Glomerular visceral epithelial cell (primary cell): ENCODE measurements at regions not wholly inside any gene's neighbourhood (a gene's known extent, or its start where the extent isn't known, plus 50 kb on each side); places are given as distances from the start of the nearest gene placed in this dataset.

Experiments used
- DNase-seq: peaks from one replicate; pipeline ENCODE4 v3.0.0-alpha.2; 2016; ENCODE audit errors: extremely low spot score

DNA sequence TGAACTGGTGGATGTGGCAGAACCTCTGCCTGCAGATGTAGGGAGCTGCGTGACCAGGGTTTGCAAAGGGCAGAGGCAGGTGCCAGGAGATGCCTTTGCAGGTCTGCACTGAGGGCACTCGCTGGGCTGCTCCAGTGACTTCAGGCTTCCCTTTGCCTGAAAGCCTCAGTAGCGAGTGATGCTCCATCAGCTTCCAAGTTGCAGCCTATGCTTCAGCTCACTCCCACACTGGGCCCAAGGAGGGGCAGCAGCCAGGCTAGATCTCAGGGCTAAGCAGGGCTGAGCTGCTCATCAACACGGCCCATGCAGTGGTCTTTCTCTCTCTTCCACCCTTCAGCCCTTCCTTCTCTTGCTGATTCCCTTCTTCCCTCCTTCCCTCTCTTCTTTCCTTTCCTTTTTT, 78.3 kb upstream of the RGMA start:
- DNase-seq = no peak

DNA sequence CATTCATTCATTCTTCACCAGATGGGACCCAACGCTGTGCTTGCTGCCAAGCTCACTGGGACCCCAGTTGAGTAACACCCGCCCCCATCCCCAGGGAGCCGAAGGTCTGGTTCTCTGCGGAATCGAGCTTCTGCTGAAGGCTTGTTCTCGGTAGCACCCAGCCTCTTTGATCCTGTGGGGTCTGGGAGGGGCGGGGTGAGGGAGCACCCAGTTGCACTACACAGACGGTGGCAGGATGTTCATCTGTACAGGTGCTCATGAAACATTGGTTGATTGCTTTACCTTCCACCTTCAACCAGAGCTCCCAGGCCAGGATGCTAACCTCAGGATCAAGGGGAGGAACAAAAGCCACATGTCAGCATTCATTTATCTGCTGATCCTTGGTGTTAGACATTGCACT, 77.7 kb upstream of the RGMA start:
- no peak for DNase-seq

DNA sequence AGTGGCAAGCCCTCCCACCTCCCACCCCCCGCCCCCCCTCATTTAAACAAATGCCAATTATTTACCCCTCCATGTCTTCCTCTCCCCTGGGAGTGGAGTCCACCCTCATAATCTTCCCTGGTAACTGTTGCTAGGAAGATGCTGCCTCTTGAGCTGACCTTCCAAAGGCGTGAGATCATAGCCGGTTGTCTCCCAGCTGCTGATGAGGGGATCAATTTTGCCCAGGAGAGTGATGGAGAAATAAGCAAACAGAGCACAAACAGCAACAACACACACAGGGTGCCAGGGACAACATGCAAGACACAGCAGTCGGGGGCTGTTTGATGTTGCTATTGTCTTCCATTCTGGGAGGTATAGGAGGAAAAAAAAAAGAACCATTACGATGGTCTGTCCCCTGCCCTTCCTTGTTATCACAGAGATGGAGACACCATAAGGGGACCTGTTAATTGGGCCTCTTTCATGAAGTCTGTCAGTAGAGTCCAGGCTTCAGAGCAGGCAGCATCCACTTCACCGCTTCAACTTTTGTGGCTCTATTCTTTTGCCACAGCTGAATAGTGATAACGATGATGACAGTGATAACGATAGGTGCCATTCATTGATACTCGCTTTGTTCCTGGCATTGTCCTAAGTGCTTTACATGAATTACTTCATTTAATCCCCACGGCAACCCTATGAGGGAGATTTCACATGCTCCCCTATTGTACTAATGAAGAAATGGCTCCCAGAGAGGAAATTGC, 76.9 kb upstream of the RGMA start:
- DNase-seq = no peak

DNA sequence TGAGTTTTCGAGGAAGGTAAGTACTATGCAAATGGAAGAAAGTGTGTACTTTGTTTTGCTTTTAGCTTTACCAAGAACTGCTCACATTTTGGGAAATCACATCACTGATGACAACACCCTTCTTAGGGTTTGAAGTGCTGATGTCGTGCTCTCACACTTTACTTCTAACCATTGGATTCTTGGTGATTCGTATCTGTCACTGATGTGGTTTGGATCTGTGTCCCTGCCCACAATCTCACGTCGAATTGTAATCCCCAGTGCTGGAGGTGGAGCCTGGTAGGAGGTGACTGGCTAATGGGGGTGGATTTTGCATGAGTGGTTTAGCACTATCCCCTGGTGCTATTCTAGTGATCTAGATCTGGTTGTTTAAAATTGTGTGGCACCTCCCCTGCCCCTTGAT, 75.4 kb upstream of the RGMA start:
- no peak for DNase-seq

DNA sequence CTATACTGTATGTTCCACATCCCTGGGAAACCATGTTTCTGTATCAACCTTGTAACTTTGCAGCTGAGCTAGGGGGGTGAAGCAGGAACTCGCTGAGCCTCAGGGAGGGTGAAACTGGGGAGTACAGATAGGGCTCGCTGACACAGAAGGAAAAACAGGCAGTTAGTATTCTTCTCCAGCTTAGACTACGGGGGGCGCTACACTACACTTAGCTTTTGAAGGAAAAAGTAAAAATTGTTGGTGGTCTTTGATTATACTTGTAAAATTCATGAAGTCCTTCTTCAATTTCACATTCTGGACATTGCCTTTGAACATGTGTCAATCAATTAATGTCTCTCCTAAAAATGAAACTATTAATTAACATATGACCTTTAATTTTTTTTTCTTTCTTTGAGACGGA, 73.5 kb upstream of the RGMA start:
- no peak for DNase-seq

DNA sequence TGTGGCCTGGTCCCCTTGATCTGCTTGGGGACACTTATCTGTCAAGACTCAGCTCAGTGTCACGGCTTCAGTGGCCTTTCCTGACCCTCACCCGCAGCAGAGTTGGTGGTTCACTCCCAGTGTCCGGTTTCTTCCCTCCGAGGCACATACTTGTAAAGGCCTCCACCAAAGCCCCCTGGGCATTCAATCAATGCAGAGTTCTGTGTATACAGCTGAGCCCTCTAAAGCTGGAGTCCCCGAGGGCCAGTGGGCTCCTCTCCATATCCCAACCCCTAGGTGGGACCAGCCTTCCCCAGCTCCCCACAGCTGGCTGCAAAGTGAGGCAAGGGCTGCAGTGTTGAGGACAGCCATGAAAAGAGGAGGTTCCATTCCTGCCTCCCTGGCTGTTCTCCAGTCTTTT, 70.9 kb upstream of the RGMA start:
- DNase-seq = no peak

DNA sequence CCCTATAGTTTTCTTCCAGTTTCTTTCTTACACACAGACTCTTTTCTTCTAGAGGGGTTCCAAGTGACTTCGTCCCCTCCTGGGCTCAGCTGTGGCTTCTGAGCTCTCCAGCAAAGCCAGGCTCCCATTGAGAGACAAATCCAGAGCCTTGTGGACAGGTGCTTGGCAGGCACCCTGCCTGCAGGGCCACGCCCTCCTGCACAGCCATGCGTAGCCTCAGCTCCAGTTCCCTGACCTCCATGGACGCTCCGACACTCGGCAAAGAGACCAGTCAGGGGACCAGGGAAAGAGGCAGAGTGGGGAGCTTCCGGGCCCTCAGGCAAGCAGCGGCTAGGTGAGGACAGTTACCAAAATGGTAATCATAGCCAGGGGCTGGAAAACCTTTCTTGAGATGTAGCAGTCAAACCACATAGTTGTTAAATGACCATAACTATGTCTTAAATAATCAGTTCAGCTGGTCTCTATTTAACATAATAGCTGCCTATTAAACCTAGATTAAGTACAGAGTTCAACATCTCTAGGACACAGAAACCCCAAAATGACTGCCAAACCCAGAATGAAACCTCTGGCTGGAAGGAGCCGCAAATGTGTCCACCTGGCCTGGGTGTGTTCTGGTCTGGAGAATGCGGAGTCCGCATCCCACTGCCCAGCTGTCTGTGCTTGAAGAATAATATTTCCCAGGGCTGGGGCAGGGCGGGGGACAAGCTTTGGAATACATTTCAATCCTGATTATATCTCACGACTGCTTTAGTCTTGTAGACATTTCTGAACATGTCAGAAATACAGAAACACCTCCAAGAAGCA, 69.3 kb upstream of the RGMA start:
- DNase-seq = no peak

DNA sequence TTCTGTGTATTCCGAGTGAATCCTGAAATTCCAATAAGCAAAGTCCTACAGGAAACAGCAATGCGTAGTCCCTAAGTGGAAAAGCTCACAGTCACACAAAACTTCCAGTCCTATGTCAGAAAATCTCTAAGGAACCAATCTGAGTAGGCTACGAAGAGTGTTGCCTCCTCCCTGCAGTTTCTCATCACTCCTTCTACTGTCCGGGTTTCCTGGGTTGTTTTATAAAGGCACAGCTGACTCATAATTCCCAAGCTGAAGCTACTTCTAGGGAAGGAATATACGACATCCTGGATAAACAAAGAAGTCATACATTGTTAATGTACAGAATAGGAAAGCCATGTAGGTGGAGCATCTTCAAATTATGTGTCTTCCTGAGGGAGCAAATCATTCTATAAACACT, 65.7 kb upstream of the RGMA start:
- DNase-seq = no peak

DNA sequence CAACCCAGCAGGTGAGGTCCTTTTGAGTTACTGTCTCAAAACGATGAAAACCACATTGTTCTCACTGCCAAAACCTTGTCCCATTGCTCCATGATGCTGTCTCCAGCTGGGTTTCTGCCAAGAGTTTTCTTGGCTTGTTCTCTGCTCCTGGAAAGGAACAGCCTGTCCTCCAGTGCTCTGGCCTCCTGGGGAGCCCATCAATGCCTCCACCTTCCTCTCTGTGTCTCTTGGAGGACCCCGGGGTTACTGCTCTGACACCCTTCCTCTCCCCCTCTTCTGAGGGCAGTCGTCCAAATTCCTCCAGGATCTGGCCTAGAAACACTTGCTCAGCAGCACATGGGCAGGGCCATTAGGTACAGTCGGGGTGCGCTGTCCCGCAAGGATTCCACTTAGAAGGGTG, 63.9 kb upstream of the RGMA start:
- DNase-seq = no peak

DNA sequence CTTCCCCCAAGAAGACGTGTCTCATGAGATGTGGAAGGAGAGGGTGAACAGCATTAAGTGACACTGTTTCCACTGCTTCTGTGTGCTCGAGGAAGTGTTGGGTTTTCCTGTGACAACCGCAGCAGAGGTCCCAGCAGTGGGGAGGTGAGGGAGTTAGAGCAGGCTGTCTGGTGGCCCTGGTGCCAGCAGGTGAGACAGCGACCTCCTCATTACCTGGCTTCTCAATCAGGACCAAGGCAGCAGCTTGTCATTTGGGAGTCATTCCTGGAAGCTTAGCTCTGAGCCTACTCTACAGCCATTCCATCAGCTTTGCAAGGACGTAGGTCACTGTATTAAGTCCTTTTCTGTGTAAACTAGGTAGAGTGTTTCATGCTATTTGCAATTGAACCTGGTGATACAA, 63.3 kb upstream of the RGMA start:
- no peak for DNase-seq

DNA sequence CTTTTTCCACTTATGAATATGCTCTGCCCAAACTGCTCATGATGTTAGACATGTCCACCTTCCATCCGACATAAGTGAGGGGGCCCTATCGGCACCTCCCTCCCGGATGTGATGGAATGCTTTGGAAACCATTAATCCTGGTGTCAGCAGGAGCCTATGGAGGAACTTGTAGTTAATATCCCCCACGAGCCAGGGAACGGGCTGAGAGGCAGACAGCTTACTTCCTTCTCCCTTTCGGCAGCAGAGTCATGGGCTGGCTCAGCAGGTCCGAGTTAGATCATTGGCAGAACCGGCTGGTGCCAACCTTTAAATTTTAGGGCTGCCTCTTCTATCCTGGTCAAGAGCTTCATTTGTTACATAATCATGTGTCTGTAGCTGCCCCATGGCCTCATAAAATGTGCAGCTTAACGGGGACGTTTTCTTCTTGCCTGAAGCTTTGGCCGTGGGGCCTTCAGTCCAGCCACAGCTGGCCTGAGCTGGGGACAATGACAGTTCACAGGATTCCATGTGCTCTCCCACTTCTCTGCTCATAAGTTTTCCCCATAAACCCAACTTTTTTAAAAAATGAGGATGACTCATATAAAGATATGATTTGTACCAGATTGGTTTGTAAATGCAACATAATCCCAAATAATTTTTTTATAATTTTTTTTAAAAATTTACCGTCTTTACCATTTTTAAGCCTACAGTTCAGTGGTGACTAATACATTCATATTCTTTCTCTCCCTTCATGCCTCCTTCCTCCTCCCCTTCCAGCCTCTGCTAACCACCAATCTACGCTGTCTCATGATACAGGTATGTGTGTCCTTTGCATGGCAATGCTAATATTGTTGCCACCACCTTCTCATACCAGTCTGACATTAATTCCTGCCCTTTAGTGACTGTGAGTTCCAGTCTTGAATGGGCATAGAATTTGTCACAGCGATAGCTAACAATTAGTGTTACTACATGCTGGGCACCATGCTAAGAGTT, 62.2 kb upstream of the RGMA start:
- DNase-seq = no peak

DNA sequence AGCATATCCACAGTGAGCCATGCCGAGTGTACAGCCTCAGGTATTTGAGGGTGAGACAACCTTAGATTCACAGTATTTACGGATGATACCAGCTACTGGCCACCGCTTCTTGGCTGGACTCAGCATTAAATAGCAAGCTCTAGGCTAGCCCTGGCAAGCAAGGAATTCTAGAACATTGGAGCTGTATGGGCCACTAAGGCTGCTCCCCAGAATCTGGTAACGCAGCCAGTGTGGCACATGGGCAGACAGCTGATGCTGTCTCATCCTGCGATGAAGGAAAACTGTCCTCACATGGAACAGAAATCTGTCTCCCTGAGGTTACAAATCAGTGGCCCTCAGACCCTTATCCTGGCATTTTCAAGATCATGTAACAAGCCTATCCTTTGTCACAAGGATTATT, 57.6 kb upstream of the RGMA start:
- DNase-seq = no peak

DNA sequence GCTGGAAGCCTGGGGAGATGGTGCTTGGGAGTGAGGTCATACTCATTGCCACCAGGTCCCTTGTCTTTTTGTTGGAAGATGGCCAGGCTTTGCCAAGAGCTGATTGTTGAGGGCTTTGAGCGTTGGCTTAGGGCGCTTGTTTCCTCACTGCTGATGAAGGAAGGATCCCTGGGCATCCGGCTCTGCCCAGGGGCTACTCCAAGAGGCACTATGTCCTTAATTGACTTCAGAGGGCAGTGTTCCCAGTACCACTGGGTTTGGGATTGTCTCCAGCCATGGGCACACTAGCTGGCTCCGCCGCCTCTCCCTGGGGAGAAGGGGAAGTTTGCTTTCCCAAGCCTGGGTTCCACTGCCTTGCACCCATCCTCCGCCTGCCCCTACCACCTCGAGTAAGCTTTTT, 57.2 kb upstream of the RGMA start:
- no peak for DNase-seq

DNA sequence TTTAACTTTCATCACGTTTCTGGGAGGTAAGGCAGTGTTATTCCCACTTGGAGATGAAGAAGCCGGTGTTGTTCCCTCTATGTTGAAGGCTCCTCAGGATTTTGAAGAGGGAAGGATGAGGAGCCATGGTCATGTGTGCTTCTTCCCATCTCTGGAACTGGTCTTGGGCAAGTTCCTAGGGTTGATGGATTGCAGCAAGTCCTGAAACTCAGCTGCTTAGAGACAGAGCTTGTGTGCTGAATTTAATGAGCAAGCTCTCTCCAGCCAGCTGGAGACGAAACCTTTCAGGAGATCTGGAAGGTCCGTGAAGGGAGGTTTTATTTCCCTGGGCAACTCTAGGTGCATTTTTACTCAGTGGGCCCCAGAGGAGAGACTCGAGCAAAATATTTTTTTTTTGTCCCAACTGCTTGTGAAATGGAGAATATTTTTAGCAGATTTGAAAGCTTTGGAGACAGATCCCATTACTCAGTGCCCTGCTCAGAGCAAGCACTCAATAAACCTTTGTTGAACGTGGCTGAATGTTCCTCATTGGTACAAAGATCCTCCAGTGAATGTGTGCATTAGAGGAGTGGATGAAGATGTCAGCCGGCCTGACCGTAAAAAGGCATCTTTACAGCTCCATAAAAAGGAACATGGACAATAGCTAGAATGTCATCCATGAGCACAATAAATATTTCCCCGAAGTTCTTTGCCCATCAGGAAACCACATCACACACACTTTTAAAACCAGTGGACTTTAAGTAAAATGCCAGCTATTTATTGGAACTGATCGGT, 55.6 kb upstream of the RGMA start:
- DNase-seq = no peak

DNA sequence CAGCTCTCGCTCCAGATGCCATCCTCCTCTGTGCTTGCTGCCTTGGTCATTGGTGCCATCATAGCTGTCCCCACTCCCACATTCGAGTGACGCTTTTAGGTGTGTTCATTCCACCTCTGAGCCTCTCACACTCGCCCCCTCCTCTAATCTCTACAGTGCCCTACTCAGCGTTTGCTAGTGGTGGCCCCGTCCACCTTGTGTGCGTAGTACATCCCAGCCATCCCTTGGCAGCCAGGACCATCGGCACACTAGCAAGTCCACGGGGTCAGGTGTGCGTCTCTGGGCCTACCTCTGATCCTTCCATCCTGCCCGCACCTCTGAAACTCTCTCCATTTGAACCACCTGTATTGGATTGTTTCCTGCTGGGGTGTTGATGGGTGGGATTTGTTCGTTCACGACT, 54.2 kb upstream of the RGMA start:
- DNase-seq = no peak

DNA sequence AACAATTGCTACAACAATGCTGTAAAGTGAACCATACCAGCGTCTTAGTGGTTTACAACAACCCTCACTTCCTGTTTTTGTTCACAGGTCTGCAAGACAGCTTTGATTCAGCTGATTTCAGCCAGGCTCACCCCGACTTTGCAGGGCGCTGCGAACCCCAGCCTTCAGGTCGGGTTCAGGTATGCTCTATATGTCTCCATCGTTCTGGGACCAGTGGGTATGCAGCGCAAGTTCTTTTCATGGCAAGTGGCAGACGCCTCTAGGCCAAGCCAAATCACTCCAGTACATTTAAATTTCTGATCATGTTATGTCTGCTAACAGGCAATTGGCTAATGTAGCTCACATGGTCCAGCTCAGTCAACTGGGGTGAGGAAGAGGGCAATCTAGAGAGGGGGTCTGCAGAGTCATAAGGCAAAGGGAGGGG, 52.4 kb upstream of the RGMA start:
- DNase-seq = no peak

DNA sequence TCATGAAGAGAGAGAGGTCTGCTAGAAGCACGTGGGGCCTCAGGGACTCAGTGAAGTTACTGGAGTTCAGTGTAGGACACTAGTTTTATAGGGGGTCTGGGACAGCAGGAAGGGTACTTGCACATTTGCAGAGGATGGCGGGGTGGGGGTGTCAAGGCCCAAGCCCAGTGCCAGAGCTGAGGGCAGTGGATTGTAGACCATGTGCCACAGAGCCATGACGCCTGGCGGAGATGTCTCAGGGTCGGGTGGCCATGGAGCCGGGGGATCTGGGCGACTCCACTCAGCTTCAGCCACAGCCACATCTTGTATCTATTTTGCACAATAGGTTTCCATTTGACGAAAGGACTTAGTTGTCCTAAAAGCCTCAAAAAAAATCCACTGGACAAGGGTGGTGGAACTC, 50.4 kb upstream of the RGMA start:
- no peak for DNase-seq

DNA sequence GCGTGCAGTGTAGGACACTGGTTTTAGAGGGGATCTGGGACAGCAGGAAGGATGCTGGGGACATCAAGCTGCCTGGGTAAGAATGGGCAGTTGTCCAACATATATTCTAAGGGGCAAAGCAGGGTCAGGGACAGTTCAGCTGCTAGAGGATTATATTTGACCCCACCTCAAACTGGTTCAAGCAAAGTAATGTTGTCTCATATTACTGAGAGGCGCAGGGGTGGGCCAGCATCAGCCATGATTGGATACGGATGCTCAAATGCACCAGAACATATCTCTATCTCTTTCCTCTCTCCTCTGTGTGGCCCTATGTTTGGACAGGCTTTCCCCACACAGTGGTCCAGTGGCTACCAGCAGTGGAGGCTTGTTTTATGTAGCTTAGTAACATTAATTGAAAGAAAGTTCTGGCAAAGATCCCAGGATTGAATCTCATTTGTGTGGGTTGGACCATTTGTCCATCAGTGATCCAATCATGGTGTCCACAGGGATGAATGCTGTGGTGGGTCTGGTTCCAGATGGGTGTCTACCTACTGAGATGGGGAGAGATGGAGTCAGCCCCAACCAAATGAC, 49.8 kb upstream of the RGMA start:
- DNase-seq = no peak
